T-cell (primary cell): ENCODE measurements at regions not wholly inside any gene's neighbourhood (a gene's known extent, or its start where the extent isn't known, plus 50 kb on each side); places are given as distances from the start of the nearest gene placed in this dataset.

Experiments used
- ATAC-seq, 4 experiments: fragments of 200-7000 bp in 3 of 4; fragments of 150-1000 bp in 1 of 4; cut with Tn5 transposase; replicated peaks in 1 of 4; 1 replicate in 3 of 4; 2 replicates in 1 of 4; pipeline ENCODE4 v1.10.0; 2021; ENCODE audit warnings: moderate library complexity in 3 of 4, mild to moderate bottlenecking in 2 of 4, moderate number of reproducible peaks in 1 of 4
- CTCF ChIA-PET, 2 donors: fragments of 300-600 bp; sonication (Branson Sonifier 250); formaldehyde crosslinking; loops; one replicate each; lab custom pipeline; 2022; ENCODE audit warnings: antibody characterized with exemption in 2 of 2; lab: Charles Lee
- POLR2A ChIA-PET, 2 donors: fragments of 300-600 bp; sonication (Branson Sonifier 250); formaldehyde crosslinking; loops; one replicate each; lab custom pipeline; 2022; ENCODE audit warnings: antibody characterized with exemption in 2 of 2; lab: Charles Lee
- DNase-seq, 35 experiments: peaks; one replicate each; pipeline versions ENCODE4 v3.0.0 to v3.0.0-alpha.2; 2013 to 2023
- H3K27ac ChIP-seq: one replicate; pipeline ENCODE4 v1.5.1; 2013; ENCODE audit warnings: low read length
- H3K27me3 ChIP-seq, 2 experiments: replicated peaks in 1 of 2; 1 replicate in 1 of 2; 2 replicates in 1 of 2; pipeline versions ENCODE4 v1.6.1 to v1.7.0; 2013; ENCODE audit warnings: low read length in 1 of 2, mixed read lengths in 1 of 2; ENCODE audit not compliant: control insufficient read depth in 2 of 2, insufficient read depth in 2 of 2; ENCODE audit errors: extremely low read depth in 1 of 2
- H3K36me3 ChIP-seq, 2 donors: 1 replicate in 1 of 2; 2 replicates in 1 of 2; pipeline versions ENCODE4 v1.6.1 to v1.7.0; 2013; ENCODE audit warnings: low read length in 1 of 2; ENCODE audit not compliant: control insufficient read depth in 2 of 2, insufficient read depth in 1 of 2; ENCODE audit errors: extremely low read depth in 1 of 2
- H3K4me1 ChIP-seq, 2 experiments: 1 replicate in 1 of 2; 2 replicates in 1 of 2; pipeline versions ENCODE4 v1.6.1 to v1.7.0; 2013; ENCODE audit warnings: low read length in 2 of 2, mixed read lengths in 1 of 2; ENCODE audit not compliant: insufficient read depth in 2 of 2, control insufficient read depth in 1 of 2; ENCODE audit errors: extremely low read depth in 1 of 2
- H3K4me3 ChIP-seq, 2 donors: 1 replicate in 1 of 2; 2 replicates in 1 of 2; pipeline versions ENCODE4 v1.5.1 to v1.7.0; 2013; ENCODE audit warnings: mild to moderate bottlenecking in 2 of 2, low read length in 1 of 2, moderate library complexity in 1 of 2; ENCODE audit not compliant: control insufficient read depth in 1 of 2; ENCODE audit errors: extremely low read depth in 1 of 2
- H3K9me3 ChIP-seq: 2 replicates; pipeline ENCODE4 v1.7.0; 2013
- H3K27ac Mint-ChIP-seq, 2 donors: one replicate each; pipeline ENCODE4 v1.8.0; 2020 to 2021; ENCODE audit warnings: mild to moderate bottlenecking in 2 of 2, mixed read lengths in 2 of 2
- H3K27me3 Mint-ChIP-seq, 2 donors: one replicate each; pipeline ENCODE4 v1.8.0; 2021 to 2022; ENCODE audit warnings: mixed read lengths in 2 of 2
- H3K36me3 Mint-ChIP-seq: one replicate; pipeline ENCODE4 v1.8.0; 2021; ENCODE audit warnings: mixed read lengths
- H3K4me1 Mint-ChIP-seq, 3 donors: one replicate each; pipeline ENCODE4 v1.8.0; 2020 to 2022; ENCODE audit warnings: mixed read lengths in 3 of 3, mild to moderate bottlenecking in 1 of 3
- H3K4me3 Mint-ChIP-seq, 3 donors: one replicate each; pipeline ENCODE4 v1.8.0; 2020 to 2022; ENCODE audit warnings: mild to moderate bottlenecking in 3 of 3, mixed read lengths in 3 of 3, moderate library complexity in 3 of 3
- H3K9me3 Mint-ChIP-seq, 3 donors: one replicate each; pipeline ENCODE4 v1.8.0; 2020 to 2022; ENCODE audit warnings: mixed read lengths in 3 of 3
- WGBS: methylation state at CpG from one replicate; pipeline ENCODE4 v1.1.5; 2013; ENCODE audit warnings: missing lambda C conversion rate; ENCODE audit not compliant: insufficient coverage; 5-methylcytosine and 5-hydroxymethylcytosine counted together

DNA sequence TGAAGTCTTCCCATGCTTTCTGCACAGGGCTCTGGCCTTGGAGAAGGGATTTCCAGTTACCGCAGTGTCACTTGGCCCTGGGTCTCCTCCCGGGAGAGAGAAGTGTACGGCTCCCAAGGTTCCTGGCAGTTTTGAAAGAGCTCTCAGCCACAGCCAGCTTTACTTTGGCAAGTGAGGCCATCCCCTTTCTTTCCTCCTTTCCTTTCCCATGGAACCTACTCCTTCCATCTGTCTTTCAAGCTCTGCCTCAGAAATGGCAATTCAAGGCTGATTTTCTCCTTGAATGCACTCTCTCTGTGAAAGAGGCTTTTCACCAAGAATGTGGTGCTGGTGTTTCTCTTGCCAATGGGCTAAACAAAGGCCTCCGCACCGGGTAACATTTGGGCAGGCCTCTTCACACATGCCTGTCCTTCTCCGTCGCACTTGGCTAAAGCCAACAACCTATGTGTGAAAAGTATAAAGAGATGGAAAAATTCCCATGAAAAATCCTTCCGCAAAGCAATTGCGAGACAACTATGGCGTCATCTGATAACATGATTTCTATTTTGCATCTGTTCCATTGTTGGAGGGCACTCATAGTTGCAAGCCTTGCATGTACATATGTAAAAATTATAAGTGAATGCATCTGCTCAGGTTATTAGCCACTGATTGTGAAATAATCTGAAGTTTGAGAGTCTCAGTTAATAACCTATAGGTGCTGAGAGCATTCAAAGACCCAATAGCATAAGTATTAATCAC lies 125.4 kb downstream of the PFKFB3 start:
- Histone ChIP-seq H3K4me1 (no peaks in the 10 kb centered on the region), H3K27me3 (peaks cover 0 to 2% of the 10 kb centered on the region in 2 experiments), H3K4me3 (no peak overlapping the region), H3K9me3 (no peaks in the 10 kb centered on the region), H3K27ac (no peak overlapping the region), H3K36me3 (no peaks in the 10 kb centered on the region)
- ATAC-seq (no peak), DNase-seq (no peak)
- Mint-ChIP-seq H3K27me3 (no peaks in the 10 kb centered on the region), H3K27ac (no peak overlapping the region), H3K9me3 (no peaks in the 10 kb centered on the region), H3K4me3 (no peak overlapping the region), H3K4me1 (no peaks in the 10 kb centered on the region), H3K36me3 (peaks cover 22% of the 10 kb centered on the region)
- CTCF ChIA-PET = interaction anchor here in 1 of 2 donors (0.7 kb wide), 1 partner anchor 152 kb away, joined by 5 read pairs; no protein-coding TSS in a partner anchor
- POLR2A ChIA-PET = no interaction called here
- WGBS = 100% methylated on average over 8 of the region's 10 CpGs

DNA sequence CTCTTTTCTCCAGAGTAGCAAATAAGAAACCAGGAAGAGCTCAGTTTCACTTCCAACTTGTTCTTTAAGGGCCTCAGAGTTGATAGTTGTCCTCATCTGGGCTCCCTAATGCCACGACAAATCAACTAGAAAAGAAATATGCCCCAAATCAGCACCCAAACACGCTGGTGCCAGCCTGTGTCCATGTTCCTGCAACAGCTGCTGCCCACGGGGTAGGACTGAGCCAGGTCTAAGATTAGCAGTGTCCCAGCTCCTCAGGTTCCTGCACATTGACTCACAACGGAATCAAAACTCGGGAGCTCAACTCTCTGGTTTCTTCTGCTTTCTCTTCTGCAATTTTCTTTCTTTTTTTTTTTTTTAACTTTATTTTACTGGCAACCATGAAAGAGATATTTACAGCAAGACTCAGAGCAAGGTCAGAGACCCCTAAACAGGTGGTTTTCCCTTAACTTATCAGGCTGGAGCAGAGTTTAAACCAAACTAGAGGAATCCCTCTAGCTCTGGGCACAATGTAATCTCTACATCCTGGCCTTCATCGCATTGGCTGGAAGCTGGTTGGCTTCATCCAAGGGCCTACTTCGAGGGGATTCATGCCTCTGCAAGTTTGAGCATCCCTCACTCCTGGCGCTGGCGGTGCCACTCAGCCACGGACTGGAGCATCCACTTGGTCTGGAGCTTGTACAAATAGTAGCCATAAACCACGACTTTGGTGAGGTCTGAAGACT lies 126.1 kb downstream of the PFKFB3 start:
- Histone ChIP-seq H3K9me3 (no peaks in the 10 kb centered on the region), H3K36me3 (no peaks in the 10 kb centered on the region), H3K4me3 (no peak overlapping the region), H3K27me3 (peaks cover 0 to 3% of the 10 kb centered on the region in 2 experiments), H3K27ac (no peak overlapping the region), H3K4me1 (no peaks in the 10 kb centered on the region)
- Mint-ChIP-seq H3K27ac (no peak overlapping the region), H3K4me1 (no peaks in the 10 kb centered on the region), H3K9me3 (peaks cover 0 to 5% (median 4%) of the 10 kb centered on the region in 3 donors), H3K27me3 (no peaks in the 10 kb centered on the region), H3K4me3 (no peak overlapping the region), H3K36me3 (peaks cover 28% of the 10 kb centered on the region)
- DNase-seq (peak in 1 of 35 experiments; percentile 7), ATAC-seq (no peak)
- WGBS = 89% methylated on average over 10 of the region's 11 CpGs
- CTCF ChIA-PET = interaction anchor here in 1 of 2 donors (0.7 kb wide), 1 partner anchor 153 kb away, joined by 5 read pairs; no protein-coding TSS in a partner anchor
- POLR2A ChIA-PET = no interaction called here

DNA sequence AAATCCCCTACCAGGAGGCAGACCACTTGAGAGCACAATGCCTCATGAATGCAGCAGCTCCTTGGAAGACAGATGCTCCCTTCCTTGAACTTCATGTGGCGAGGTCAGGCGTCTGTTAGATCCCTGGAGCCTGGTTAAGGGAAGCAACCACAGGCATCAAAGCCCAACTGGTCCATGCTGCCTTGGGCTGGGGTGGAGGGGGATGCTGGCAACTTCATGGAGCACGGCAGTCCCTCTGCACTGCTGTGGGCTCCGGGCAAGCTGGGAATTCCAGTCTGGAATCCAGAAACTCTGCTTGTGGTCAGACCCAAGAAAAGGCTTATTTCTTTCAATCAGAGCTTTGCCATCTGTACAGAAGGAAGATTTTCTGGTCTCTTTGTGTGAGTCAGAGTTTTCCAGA lies 130.4 kb downstream of the PFKFB3 start:
- 90% methylated on average over 4 of the region's 4 CpGs for WGBS
- ATAC-seq = no peak
- DNase-seq = no peak
- no peak overlapping the region for H3K4me3 ChIP-seq
- ChIA-PET CTCF (no interaction called here), POLR2A (no interaction called here)
- Mint-ChIP-seq H3K27me3 (no peaks in the 10 kb centered on the region), H3K27ac (no peak overlapping the region), H3K9me3 (peaks cover 0 to 10% (median 8%) of the 10 kb centered on the region in 3 donors), H3K36me3 (peaks cover 31% of the 10 kb centered on the region), H3K4me3 (no peak overlapping the region), H3K4me1 (peaks cover 0 to 5% (median 0%) of the 10 kb centered on the region in 3 donors)
- H3K36me3 ChIP-seq = no peaks in the 10 kb centered on the region
- no peaks in the 10 kb centered on the region for H3K9me3 ChIP-seq
- H3K27me3 ChIP-seq = peaks cover 0 to 3% of the 10 kb centered on the region in 2 experiments
- no peaks in the 10 kb centered on the region for H3K4me1 ChIP-seq
- no peak overlapping the region for H3K27ac ChIP-seq

DNA sequence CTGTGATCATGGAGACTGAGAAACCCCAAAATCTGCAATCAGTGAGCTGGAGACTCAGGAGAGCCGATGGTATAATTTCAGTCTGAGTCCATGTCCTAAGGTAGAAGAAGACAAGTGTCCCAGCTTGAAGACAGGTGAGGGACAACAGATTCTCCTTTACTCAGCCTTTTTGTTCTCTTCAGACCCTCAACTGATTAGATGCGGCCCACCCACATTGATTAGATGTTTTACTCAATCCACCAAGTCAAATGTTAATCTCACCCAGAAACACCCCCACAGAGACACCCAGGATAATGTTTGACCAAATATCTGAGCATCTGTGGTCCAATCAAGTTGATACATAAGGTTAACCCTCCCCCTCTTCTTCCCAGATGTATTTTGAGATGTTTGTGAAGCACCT lies 131.2 kb downstream of the PFKFB3 start:
- Mint-ChIP-seq H3K4me3 (no peak overlapping the region), H3K9me3 (peaks cover 0 to 10% (median 8%) of the 10 kb centered on the region in 3 donors), H3K27me3 (no peaks in the 10 kb centered on the region), H3K36me3 (peaks cover 26% of the 10 kb centered on the region), H3K4me1 (peaks cover 0 to 5% (median 0%) of the 10 kb centered on the region in 3 donors), H3K27ac (no peak overlapping the region)
- WGBS = 88% methylated on average over 1 of the region's 2 CpGs
- ChIA-PET CTCF (no interaction called here), POLR2A (no interaction called here)
- no peak for ATAC-seq
- Histone ChIP-seq H3K4me1 (no peaks in the 10 kb centered on the region), H3K9me3 (no peaks in the 10 kb centered on the region), H3K27ac (no peak overlapping the region), H3K4me3 (no peak overlapping the region), H3K27me3 (peaks cover 0 to 3% of the 10 kb centered on the region in 2 experiments), H3K36me3 (no peaks in the 10 kb centered on the region)
- no peak for DNase-seq

DNA sequence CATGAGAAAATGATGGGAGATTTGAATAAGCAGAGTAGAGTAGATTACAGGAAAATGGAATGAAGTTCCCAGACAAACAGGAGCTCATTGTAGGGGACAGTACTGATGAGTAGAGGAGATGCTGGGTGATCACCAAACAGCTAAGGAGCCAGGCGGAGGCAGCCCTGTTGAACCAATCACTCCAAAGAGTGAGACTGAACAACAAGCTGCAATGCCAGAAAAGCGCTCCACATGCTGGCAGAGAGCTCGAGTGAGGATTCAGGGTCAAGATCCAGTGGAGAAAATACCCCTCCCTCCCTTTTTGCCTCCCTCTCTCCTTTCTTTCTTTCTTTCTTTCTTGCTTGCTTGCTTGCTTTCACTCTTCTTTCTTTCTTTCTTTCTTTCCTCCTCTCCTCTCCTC lies 133.3 kb downstream of the PFKFB3 start:
- H3K4me3 ChIP-seq = no peak overlapping the region
- no peaks in the 10 kb centered on the region for H3K4me1 ChIP-seq
- H3K4me3 Mint-ChIP-seq = no peak overlapping the region
- ChIA-PET CTCF (interaction anchor here in 1 of 2 donors (0.7 kb wide), 1 partner anchor 35 kb away, joined by 4 read pairs; no protein-coding TSS in a partner anchor), POLR2A (no interaction called here)
- peaks cover 22% of the 10 kb centered on the region for H3K36me3 Mint-ChIP-seq
- ATAC-seq (no peak), DNase-seq (no peak)
- H3K27me3 Mint-ChIP-seq = no peaks in the 10 kb centered on the region
- H3K4me1 Mint-ChIP-seq = peaks cover 0 to 5% (median 0%) of the 10 kb centered on the region in 3 donors
- no peak overlapping the region for H3K27ac ChIP-seq
- no peaks in the 10 kb centered on the region for H3K36me3 ChIP-seq
- H3K27me3 ChIP-seq = peaks cover 0 to 3% of the 10 kb centered on the region in 2 experiments
- WGBS = 86% methylated on average over 3 of the region's 3 CpGs
- peaks cover 0 to 10% (median 8%) of the 10 kb centered on the region in 3 donors for H3K9me3 Mint-ChIP-seq
- no peaks in the 10 kb centered on the region for H3K9me3 ChIP-seq
- H3K27ac Mint-ChIP-seq = no peak overlapping the region

DNA sequence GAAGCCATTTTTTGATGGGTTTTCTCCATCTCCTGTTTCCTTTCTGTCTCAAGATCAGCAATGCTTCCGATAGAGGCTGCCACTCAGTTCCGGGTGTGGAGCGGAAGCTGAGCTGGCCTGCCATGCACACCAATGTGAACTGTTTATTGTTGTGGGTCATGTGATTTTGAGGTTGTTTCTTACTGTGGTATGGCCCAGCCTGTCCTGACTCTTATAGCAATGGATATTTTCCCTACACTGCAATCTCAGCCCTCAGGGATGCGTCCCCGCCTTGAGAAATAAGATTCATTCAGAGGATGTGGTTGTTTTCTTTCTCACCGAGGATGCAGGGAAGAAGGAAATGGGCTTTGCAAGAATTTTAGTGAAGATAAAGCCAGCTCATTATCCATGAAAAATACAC lies 134.7 kb downstream of the PFKFB3 start:
- no peak for ATAC-seq
- no peak overlapping the region for H3K27ac ChIP-seq

More for the DNA sequence above, 134.7 kb downstream of the PFKFB3 start:
- no peak for DNase-seq
- ChIA-PET POLR2A (no interaction called here), CTCF (interaction anchor here in 1 of 2 donors (0.6 kb wide), 1 partner anchor 434 kb away, joined by 4 read pairs; no protein-coding TSS in a partner anchor)
- Histone ChIP-seq H3K4me1 (no peaks in the 10 kb centered on the region), H3K27me3 (peaks cover 0 to 3% of the 10 kb centered on the region in 2 experiments), H3K9me3 (no peaks in the 10 kb centered on the region), H3K4me3 (no peak overlapping the region), H3K36me3 (no peaks in the 10 kb centered on the region)
- Mint-ChIP-seq H3K4me3 (no peak overlapping the region), H3K27ac (no peak overlapping the region), H3K36me3 (peaks cover 15% of the 10 kb centered on the region), H3K9me3 (peaks cover 0 to 10% (median 8%) of the 10 kb centered on the region in 3 donors), H3K27me3 (no peaks in the 10 kb centered on the region), H3K4me1 (peaks cover 0 to 5% (median 0%) of the 10 kb centered on the region in 3 donors)
- no CpG with 5 or more reads among the region's 6 CpGs for WGBS
